ENCODE measurements at regions not wholly inside any gene's neighbourhood (a gene's known extent, or its start where the extent isn't known, plus 50 kb on each side); places are given as distances from the start of the nearest gene placed in this dataset.

DNA sequence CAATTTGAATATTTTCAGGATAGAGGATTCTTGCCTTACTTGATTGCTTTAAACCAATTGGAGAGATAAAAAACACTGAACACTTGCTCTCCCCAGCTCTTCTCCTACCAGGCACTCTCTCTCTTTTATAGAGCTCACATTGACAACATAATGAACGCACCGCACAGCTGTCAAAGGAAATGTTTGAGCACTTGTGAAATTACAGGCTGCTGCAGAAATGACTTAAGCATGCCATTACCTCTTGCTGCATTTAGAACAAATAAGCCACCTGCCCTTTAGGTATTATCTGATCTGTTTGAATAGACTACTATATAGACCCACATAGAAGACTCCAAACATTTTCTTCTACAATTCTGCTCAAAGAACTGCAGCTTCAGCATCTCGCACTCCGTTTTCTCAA lies 227.7 kb downstream of the C4orf33 start:
- ChIA-PET POLR2A (no interaction called here), CTCF (interaction anchor here (2.0 kb wide), 1 partner anchor 9 kb away, joined by 4 read pairs; no protein-coding TSS in a partner anchor)
- no peaks in the 10 kb centered on the region for H3K9me3 ChIP-seq
- no peaks in the 10 kb centered on the region for H3K4me1 ChIP-seq
- H3K4me2 ChIP-seq: no peak overlapping the region
- no peak for TF ChIP-seq RNF2 (IDR thresholded peaks at IDR 0.05; ENCODE audit: borderline replicate concordance, low read depth)
- no peak for TF ChIP-seq EHMT2 (IDR thresholded peaks at IDR 0.05; ENCODE audit: low read depth)
- no peak for FAIRE-seq
- no peak overlapping the region for H3K27ac ChIP-seq
- ATAC-seq: no peak
- H3K4me3 ChIP-seq: no peak overlapping the region
- WGBS (ENCODE audit: missing lambda C conversion rate): 66% methylated on average over 4 of the region's 4 CpGs
- DNase-seq (ENCODE audit: low read depth in 1 of 2, low spot score in 1 of 2): no peak

DNA sequence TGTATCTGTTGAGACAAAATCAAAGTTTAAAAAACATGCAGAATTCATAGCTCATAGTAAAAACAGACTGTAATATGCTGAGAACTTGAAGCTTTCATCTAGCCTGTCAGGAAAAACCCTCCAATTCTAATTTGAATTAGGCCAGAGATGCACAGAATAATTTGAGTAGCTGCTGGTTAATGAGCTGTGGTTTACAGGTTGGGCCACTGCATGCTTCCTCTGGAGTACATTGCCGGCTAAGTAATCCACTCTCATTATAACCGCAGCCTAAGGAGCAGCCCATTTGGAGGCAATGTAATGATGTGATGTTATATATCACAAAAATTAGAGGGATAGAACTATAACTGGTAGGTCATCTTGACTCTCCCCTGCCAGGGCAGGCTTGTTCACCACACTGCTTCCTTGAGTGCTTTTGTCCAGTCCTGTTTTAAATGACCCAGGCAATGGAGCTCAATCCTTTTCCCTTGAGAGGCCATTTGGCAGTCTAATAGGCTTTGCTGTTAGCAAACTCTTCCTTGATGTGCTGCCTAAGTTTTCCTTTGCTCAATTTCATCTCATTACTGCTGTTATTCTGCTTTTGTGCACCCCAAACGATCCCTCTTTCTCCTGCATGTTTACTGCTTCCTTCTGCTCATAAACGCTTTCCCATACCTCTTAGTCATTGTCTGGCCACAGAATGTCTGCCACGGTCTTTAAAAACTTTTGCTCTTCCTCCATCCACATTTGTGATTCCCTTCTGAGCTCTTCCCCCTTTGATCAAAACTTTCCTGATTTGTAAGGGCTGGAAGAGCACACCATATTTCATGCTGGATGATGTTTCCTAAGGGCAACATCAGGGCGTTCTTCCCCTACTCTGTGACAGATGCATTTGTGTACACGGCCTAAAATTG lies 230.9 kb downstream of the C4orf33 start:
- ATAC-seq (no peak), DNase-seq (ENCODE audit: low read depth in 1 of 2, low spot score in 1 of 2) (no peak), FAIRE-seq (no peak)
- Histone ChIP-seq H3K4me3 (no peak overlapping the region), H3K4me2 (no peak overlapping the region), H3K27ac (no peak overlapping the region), H3K4me1 (no peaks in the 10 kb centered on the region), H3K9me3 (no peaks in the 10 kb centered on the region)
- TF ChIP-seq HOXB5 (CRISPR knock-in tag; IDR thresholded peaks at IDR 0.05) (no peak), JUN (IDR thresholded peaks at IDR 0.05) (no peak), NFE2L2 (conservative IDR thresholded peaks at IDR 0.05; ENCODE audit: low read length) (no peak), GATA3 (IDR thresholded peaks at IDR 0.05; ENCODE audit: borderline replicate concordance) (no peak)
- POLR2A ChIA-PET: no interaction called here
- CTCF ChIA-PET: interaction anchor here (1.1 to 1.7 kb wide), 3 partner anchors 16 to 314 kb away, joined by 3 to 4 read pairs (median 3); no protein-coding TSS in a partner anchor
- 27% methylated on average over 7 of the region's 7 CpGs for WGBS (ENCODE audit: missing lambda C conversion rate)

DNA sequence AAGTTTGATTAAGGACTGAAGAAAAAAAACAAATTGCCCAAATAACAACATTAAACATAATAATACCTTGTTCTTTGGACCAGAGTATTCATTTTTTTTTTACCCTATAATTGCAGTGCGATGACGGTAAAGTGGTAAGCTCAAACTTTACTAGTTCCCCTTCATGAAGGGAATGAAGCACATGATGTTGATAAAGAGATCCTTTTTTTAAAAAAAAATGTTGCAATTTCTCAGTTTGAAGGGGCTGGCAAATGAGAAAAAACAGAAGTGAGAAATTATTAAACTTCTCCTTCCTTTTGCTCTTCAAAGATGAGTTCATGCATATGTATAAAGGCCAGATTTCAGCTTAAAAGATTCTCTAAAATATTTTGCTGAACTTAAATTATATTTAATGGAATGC lies 231.7 kb downstream of the C4orf33 start:
- Histone ChIP-seq H3K9me3 (no peaks in the 10 kb centered on the region), H3K4me2 (no peak overlapping the region), H3K4me1 (no peaks in the 10 kb centered on the region), H3K4me3 (no peak overlapping the region), H3K27ac (no peak overlapping the region)
- WGBS (ENCODE audit: missing lambda C conversion rate): 89% methylated on average over 2 of the region's 2 CpGs
- FAIRE-seq: no peak
- ATAC-seq: no peak
- ChIA-PET POLR2A (no interaction called here), CTCF (interaction anchor here (0.6 to 1.6 kb wide), 3 partner anchors 16 to 313 kb away, joined by 3 to 4 read pairs (median 3); no protein-coding TSS in a partner anchor)
- no peak for TF ChIP-seq CBX8 (IDR thresholded peaks at IDR 0.05)
- no peak for TF ChIP-seq JUN (IDR thresholded peaks at IDR 0.05)
- no peak for TF ChIP-seq BHLHE40 (IDR thresholded peaks at IDR 0.05; ENCODE audit: low read depth, low read length)
- TF ChIP-seq, protein P1, sequence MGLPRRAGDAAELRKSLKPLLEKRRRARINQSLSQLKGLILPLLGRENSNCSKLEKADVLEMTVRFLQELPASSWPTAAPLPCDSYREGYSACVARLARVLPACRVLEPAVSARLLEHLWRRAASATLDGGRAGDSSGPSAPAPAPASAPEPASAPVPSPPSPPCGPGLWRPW (IDR thresholded peaks at IDR 0.05): no peak
- TF ChIP-seq, protein P2, sequence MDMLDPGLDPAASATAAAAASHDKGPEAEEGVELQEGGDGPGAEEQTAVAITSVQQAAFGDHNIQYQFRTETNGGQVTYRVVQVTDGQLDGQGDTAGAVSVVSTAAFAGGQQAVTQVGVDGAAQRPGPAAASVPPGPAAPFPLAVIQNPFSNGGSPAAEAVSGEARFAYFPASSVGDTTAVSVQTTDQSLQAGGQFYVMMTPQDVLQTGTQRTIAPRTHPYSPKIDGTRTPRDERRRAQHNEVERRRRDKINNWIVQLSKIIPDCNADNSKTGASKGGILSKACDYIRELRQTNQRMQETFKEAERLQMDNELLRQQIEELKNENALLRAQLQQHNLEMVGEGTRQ (IDR thresholded peaks at IDR 0.05): no peak
- TF ChIP-seq, protein P3, sequence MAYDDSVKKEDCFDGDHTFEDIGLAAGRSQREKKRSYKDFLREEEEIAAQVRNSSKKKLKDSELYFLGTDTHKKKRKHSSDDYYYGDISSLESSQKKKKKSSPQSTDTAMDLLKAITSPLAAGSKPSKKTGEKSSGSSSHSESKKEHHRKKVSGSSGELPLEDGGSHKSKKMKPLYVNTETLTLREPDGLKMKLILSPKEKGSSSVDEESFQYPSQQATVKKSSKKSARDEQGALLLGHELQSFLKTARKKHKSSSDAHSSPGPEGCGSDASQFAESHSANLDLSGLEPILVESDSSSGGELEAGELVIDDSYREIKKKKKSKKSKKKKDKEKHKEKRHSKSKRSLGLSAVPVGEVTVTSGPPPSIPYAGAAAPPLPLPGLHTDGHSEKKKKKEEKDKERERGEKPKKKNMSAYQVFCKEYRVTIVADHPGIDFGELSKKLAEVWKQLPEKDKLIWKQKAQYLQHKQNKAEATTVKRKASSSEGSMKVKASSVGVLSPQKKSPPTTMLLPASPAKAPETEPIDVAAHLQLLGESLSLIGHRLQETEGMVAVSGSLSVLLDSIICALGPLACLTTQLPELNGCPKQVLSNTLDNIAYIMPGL (CRISPR knock-in tag; IDR thresholded peaks at IDR 0.05; ENCODE audit: borderline replicate concordance): no peak
- no peak for TF ChIP-seq HOXB5 (CRISPR knock-in tag; IDR thresholded peaks at IDR 0.05)
- no peak for TF ChIP-seq RFX5 (IDR thresholded peaks at IDR 0.05)
- TF ChIP-seq, protein P4, sequence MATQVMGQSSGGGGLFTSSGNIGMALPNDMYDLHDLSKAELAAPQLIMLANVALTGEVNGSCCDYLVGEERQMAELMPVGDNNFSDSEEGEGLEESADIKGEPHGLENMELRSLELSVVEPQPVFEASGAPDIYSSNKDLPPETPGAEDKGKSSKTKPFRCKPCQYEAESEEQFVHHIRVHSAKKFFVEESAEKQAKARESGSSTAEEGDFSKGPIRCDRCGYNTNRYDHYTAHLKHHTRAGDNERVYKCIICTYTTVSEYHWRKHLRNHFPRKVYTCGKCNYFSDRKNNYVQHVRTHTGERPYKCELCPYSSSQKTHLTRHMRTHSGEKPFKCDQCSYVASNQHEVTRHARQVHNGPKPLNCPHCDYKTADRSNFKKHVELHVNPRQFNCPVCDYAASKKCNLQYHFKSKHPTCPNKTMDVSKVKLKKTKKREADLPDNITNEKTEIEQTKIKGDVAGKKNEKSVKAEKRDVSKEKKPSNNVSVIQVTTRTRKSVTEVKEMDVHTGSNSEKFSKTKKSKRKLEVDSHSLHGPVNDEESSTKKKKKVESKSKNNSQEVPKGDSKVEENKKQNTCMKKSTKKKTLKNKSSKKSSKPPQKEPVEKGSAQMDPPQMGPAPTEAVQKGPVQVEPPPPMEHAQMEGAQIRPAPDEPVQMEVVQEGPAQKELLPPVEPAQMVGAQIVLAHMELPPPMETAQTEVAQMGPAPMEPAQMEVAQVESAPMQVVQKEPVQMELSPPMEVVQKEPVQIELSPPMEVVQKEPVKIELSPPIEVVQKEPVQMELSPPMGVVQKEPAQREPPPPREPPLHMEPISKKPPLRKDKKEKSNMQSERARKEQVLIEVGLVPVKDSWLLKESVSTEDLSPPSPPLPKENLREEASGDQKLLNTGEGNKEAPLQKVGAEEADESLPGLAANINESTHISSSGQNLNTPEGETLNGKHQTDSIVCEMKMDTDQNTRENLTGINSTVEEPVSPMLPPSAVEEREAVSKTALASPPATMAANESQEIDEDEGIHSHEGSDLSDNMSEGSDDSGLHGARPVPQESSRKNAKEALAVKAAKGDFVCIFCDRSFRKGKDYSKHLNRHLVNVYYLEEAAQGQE (IDR thresholded peaks at IDR 0.05): no peak
- TF ChIP-seq MYC (IDR thresholded peaks at IDR 0.05; ENCODE audit: borderline replicate concordance, low read length): no peak
- TF ChIP-seq, protein P5, sequence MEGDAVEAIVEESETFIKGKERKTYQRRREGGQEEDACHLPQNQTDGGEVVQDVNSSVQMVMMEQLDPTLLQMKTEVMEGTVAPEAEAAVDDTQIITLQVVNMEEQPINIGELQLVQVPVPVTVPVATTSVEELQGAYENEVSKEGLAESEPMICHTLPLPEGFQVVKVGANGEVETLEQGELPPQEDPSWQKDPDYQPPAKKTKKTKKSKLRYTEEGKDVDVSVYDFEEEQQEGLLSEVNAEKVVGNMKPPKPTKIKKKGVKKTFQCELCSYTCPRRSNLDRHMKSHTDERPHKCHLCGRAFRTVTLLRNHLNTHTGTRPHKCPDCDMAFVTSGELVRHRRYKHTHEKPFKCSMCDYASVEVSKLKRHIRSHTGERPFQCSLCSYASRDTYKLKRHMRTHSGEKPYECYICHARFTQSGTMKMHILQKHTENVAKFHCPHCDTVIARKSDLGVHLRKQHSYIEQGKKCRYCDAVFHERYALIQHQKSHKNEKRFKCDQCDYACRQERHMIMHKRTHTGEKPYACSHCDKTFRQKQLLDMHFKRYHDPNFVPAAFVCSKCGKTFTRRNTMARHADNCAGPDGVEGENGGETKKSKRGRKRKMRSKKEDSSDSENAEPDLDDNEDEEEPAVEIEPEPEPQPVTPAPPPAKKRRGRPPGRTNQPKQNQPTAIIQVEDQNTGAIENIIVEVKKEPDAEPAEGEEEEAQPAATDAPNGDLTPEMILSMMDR (IDR thresholded peaks at IDR 0.05): no peak
- TF ChIP-seq ZSCAN20 (CRISPR knock-in tag; IDR thresholded peaks at IDR 0.05): no peak
- TF ChIP-seq FOSL2 (IDR thresholded peaks at IDR 0.05): no peak
- TF ChIP-seq FOSL2 (CRISPR knock-in tag; IDR thresholded peaks at IDR 0.05): no peak
- no peak for TF ChIP-seq POLR2AphosphoS2 (conservative IDR thresholded peaks at IDR 0.05; ENCODE audit: low read length)
- no peak for DNase-seq (ENCODE audit: low read depth in 1 of 2, low spot score in 1 of 2)

Measured in A549 (cell line).